ENCODE measurements at regions not wholly inside any gene's neighbourhood (a gene's known extent, or its start where the extent isn't known, plus 50 kb on each side); places are given as distances from the start of the nearest gene placed in this dataset.

GRCh38 chr10:128985036-128985435 is 482.0 kb upstream of the MGMT start:
- no peak for TF ChIP-seq CTCF (IDR thresholded peaks at IDR 0.05; ENCODE audit: borderline replicate concordance, extremely low read depth, low read length, poor library complexity, severe bottlenecking)
- TF ChIP-seq EZH2 (IDR thresholded peaks at IDR 0.05; ENCODE audit: borderline replicate concordance, low read depth, low read length, severe bottlenecking) = no peak
